ENCODE measurements at regions not wholly inside any gene's neighbourhood (a gene's known extent, or its start where the extent isn't known, plus 50 kb on each side); places are given as distances from the start of the nearest gene placed in this dataset.
A peak's percentile ranks its signal among the peaks of the same experiment; 100 is the strongest.
"Not testable (repeated sequence)": the region's sequence is repeated elsewhere in the genome, so short reads cannot be mapped to it uniquely, and the experiment has no call there.

DNA sequence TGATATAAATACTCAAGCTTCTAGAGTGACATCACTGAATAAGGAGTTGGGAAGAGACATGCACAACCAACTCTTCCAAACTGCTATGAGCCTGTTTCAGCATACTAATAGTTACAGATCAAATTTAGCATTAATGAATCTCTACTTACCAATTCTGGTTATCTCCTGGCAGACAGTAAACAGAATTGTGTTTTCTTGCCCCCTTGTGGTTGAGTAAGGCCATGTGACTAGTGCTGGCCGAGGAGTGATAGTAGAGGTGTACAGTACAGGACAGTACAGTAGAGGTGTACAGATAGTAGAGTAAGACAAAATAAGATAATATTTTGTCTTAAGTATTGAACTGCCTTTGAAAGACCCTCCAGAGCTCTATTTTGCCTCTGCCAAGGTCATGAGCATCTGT is 681.4 kb downstream of the GABRG1 start:
- no peaks in the 10 kb centered on the region for H3K4me1 ChIP-seq
- peak; percentile 55 for DNase-seq
- no peaks in the 10 kb centered on the region for H3K36me3 ChIP-seq
- no peaks in the 10 kb centered on the region for H3K9me3 ChIP-seq
- no peak overlapping the region for H3K4me3 ChIP-seq (ENCODE audit: low read depth, low read length)
- TF ChIP-seq, protein P1, sequence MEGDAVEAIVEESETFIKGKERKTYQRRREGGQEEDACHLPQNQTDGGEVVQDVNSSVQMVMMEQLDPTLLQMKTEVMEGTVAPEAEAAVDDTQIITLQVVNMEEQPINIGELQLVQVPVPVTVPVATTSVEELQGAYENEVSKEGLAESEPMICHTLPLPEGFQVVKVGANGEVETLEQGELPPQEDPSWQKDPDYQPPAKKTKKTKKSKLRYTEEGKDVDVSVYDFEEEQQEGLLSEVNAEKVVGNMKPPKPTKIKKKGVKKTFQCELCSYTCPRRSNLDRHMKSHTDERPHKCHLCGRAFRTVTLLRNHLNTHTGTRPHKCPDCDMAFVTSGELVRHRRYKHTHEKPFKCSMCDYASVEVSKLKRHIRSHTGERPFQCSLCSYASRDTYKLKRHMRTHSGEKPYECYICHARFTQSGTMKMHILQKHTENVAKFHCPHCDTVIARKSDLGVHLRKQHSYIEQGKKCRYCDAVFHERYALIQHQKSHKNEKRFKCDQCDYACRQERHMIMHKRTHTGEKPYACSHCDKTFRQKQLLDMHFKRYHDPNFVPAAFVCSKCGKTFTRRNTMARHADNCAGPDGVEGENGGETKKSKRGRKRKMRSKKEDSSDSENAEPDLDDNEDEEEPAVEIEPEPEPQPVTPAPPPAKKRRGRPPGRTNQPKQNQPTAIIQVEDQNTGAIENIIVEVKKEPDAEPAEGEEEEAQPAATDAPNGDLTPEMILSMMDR (IDR thresholded peaks at IDR 0.05; ENCODE audit: low read depth, low read length): peak; percentile 92
- no peaks in the 10 kb centered on the region for H3K27me3 ChIP-seq

DNA sequence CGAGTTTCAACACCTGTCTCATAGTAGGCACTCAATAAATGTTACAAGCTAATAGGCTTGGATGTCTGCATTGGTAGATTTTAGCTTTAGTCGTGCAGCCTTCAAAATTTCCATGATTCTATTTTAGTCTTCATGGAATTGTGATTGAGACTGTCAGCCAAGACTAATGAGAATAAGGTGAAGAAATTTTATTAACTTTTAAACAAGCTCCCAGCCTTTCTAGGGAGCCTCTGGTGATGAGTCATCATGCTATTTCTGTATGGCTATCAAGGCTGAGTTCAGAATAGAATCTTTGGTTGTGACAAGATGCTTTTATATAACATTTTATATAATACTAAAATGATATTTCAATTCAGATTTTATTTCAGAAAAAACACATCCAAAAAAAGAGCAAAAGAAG is 685.8 kb downstream of the GABRG1 start:
- H3K36me3 ChIP-seq: no peaks in the 10 kb centered on the region
- no peak overlapping the region for H3K4me3 ChIP-seq (ENCODE audit: low read depth, low read length)
- H3K4me1 ChIP-seq: no peaks in the 10 kb centered on the region; the same call in 1 of the 2 replicates
- H3K9me3 ChIP-seq: no peaks in the 10 kb centered on the region
- no peaks in the 10 kb centered on the region for H3K27me3 ChIP-seq
- TF ChIP-seq, protein P1 (IDR thresholded peaks at IDR 0.05; ENCODE audit: low read depth, low read length): no peak
- DNase-seq: no peak

DNA sequence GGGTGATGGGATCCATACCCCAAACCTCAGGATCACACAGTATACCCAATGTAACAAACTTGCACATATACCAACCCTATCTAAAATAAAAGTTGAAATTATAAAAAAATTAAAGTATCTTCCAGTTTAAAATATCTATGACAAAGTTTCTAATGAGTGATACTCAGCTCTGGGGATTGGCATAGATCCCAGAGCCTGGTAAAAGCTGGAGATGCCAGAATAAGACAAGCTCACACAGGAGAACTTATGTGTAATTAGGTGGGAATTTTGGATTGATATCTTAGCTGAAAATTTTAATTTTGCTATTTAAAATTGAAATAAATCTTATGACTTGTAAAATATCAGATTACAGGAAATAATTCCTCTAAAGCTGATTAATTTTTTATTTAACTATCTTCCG is 686.5 kb downstream of the GABRG1 start:
- no peak for DNase-seq
- Histone ChIP-seq H3K4me1 (no peaks in the 10 kb centered on the region; the same call in 1 of the 2 replicates), H3K4me3 (ENCODE audit: low read depth, low read length) (no peak overlapping the region), H3K9me3 (no peaks in the 10 kb centered on the region), H3K27me3 (no peaks in the 10 kb centered on the region), H3K36me3 (no peaks in the 10 kb centered on the region)
- TF ChIP-seq, protein P1 (IDR thresholded peaks at IDR 0.05; ENCODE audit: low read depth, low read length): no peak

DNA sequence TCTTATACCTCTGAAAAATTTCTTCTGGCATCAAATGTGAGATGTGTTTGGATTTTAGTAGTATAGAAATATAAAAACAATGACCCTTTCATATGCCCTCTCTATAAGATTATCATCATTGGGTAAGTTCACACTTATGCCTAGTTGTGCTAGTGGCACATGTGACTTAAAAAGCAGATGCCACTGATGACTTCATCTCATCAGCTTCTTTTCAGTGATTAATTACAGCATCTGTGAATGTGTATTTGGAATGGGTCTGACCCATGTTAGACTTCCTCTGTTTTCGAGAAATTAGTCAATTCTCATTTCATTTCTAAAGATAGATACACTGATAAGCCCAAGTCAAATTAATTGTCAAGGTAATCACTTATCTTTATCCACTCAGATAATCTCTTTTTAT is 698.7 kb downstream of the GABRG1 start:
- TF ChIP-seq, protein P1 (IDR thresholded peaks at IDR 0.05; ENCODE audit: low read depth, low read length): no peak
- H3K9me3 ChIP-seq: peaks cover 4% of the 10 kb centered on the region
- no peaks in the 10 kb centered on the region for H3K4me1 ChIP-seq
- no peak overlapping the region for H3K4me3 ChIP-seq (ENCODE audit: low read depth, low read length)
- no peaks in the 10 kb centered on the region for H3K36me3 ChIP-seq
- no peak for DNase-seq
- H3K27me3 ChIP-seq: no peaks in the 10 kb centered on the region

DNA sequence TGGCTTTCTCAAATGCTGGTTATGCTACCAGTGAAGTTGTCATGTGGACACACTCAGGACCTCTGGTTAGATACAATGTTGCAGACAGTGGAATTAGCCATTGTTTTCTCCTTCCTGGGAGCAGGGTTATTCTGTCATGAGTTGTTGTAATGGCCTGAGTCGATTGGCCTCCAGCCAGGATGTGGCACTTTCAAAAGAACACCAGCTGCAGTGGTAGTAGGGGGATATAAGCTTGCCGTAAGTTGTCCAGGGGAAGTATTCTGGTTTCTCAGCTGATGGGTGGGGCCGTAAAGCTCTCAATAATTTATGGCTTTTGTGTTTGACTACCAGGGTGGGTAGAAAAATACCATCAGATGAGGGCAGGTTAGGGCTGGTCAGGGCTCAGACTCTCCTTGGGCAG is 697.5 kb upstream of the GNPDA2 start:
- peak; percentile 40 for DNase-seq
- H3K4me1 ChIP-seq: no peaks in the 10 kb centered on the region
- no peak overlapping the region for H3K4me3 ChIP-seq (ENCODE audit: low read depth, low read length)
- H3K36me3 ChIP-seq: no peaks in the 10 kb centered on the region
- TF ChIP-seq, protein P1 (IDR thresholded peaks at IDR 0.05; ENCODE audit: low read depth, low read length): no peak
- H3K9me3 ChIP-seq: peaks cover 4% of the 10 kb centered on the region
- H3K27me3 ChIP-seq: no peaks in the 10 kb centered on the region

DNA sequence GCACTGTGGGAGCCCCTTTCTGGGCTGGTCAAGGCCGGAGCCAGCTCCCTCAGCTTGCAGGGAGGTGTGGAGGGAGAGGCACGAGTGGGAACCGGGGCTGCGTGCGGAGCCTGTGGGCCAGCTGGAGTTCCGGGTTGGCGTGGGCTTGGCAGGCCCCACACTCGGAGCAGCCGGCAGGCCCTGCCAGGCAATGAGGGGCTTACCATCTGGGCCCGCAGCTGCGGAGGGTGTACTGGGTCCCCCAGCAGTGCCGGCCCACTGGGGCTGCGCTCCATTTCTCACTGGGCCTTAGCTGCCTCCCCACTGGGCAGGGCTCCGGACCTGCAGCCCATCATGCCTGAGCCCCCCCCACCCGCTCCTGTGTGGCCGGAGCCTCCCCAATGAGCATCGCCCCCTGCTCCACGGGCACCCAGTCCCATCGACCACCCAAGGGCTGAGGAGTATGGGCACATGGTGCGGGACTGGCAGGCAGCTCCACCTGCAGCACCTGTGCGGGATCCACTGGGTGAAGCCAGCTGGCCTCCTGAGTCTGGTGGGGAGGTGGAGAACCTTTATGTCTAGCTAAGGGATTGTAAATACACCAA is 693.8 kb upstream of the GNPDA2 start:
- not testable (repeated sequence) for H3K4me1 ChIP-seq; H3K4me3 ChIP-seq (ENCODE audit: low read depth, low read length); H3K27me3 ChIP-seq; H3K36me3 ChIP-seq; H3K9me3 ChIP-seq; DNase-seq
